Body of pancreas (tissue), 4 donors: ENCODE measurements at regions not wholly inside any gene's neighbourhood (a gene's known extent, or its start where the extent isn't known, plus 50 kb on each side); places are given as distances from the start of the nearest gene placed in this dataset.

Source experiments
- ATAC-seq: fragments of 150-250 bp; one replicate; pipeline ENCODE4 v1.9.1; 2016
- DNase-seq, 4 donors: peaks; one replicate each; pipeline ENCODE4 v3.0.0-alpha.2; 2019
- H3K27ac ChIP-seq, 4 donors: fragments of 200-600 bp; sonication (generic); 1 replicate in 3 of 4; 2 replicates in 1 of 4; pipeline versions ENCODE4 v1.5.1 to v1.6.1; 2016 to 2019; ENCODE audit warnings: mild to moderate bottlenecking in 1 of 4, mixed read lengths in 1 of 4, moderate library complexity in 1 of 4
- H3K27me3 ChIP-seq, 2 donors: fragments of 200-600 bp; sonication (generic); one replicate each; pipeline ENCODE4 v1.6.0; 2016; ENCODE audit warnings: mild to moderate bottlenecking in 1 of 2
- H3K36me3 ChIP-seq, 2 donors: fragments of 200-600 bp; sonication (generic); replicated peaks in 1 of 2; 2 replicates each; pipeline ENCODE4 v1.5.1; 2016; ENCODE audit warnings: low read depth in 2 of 2; ENCODE audit not compliant: insufficient read depth in 1 of 2
- H3K4me1 ChIP-seq: fragments of 200-600 bp; sonication (generic); one replicate; pipeline ENCODE4 v1.6.0; 2016
- H3K4me3 ChIP-seq, 2 donors: fragments of 200-600 bp; sonication (generic); 1 replicate in 1 of 2; 2 replicates in 1 of 2; pipeline ENCODE4 v1.5.1; 2016 to 2019
- H3K9me3 ChIP-seq, 3 donors: fragments of 200-600 bp; sonication (generic); 1 replicate in 2 of 3; 2 replicates in 1 of 3; pipeline ENCODE4 v1.5.1; 2016
- POLR2A ChIP-seq, 3 donors: fragments of 450-650 bp; IDR thresholded peaks; one replicate each; pipeline ENCODE4 v1.6.1; 2016; ENCODE audit warnings: antibody characterized with exemption in 3 of 3, mild to moderate bottlenecking in 2 of 3
- WGBS, 2 donors: methylation state at CpG; one replicate each; pipeline ENCODE4 v1.1.5; 2017; 5-methylcytosine and 5-hydroxymethylcytosine counted together
- intact Hi-C: fragments of 100-400 bp; cut with DNase I; formaldehyde crosslinking; loops from one replicate; pipeline ENCODE4 v1.15.1; 2023
- TF ChIP-seq, protein P1 (sequence below), 7 experiments: fragments of 450-650 bp in 4 of 7; fragments of 200-600 bp in 3 of 7; sonication (generic) in 3 of 7; IDR thresholded peaks; one replicate each; pipeline ENCODE4 v1.5.1; 2016 to 2019; ENCODE audit warnings: antibody characterized with exemption in 7 of 7

DNA sequence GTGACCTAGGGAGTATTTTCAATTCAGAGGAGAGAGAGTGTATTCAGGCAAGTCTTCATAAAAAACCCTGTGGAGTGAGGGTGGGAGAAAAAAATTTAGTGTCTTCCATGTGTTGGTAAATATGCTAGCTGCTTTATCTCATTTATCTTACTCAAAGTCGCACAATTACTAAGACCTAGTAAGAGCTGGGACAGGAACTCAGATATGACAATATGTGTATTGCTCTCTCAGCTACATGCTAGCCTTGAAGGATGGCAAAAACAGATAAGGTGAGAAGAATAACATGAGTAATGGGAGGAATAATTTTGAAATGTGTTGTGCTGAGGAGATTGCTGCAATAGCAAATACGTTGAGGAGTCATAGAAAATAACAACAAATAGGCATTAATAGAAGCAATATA, 458.6 kb downstream of the SH2D1A start:
- no peak for TF ChIP-seq POLR2A (IDR thresholded peaks at IDR 0.05)
- TF ChIP-seq, protein P1, sequence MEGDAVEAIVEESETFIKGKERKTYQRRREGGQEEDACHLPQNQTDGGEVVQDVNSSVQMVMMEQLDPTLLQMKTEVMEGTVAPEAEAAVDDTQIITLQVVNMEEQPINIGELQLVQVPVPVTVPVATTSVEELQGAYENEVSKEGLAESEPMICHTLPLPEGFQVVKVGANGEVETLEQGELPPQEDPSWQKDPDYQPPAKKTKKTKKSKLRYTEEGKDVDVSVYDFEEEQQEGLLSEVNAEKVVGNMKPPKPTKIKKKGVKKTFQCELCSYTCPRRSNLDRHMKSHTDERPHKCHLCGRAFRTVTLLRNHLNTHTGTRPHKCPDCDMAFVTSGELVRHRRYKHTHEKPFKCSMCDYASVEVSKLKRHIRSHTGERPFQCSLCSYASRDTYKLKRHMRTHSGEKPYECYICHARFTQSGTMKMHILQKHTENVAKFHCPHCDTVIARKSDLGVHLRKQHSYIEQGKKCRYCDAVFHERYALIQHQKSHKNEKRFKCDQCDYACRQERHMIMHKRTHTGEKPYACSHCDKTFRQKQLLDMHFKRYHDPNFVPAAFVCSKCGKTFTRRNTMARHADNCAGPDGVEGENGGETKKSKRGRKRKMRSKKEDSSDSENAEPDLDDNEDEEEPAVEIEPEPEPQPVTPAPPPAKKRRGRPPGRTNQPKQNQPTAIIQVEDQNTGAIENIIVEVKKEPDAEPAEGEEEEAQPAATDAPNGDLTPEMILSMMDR (IDR thresholded peaks at IDR 0.05): no peak
- Histone ChIP-seq H3K9me3 (no peaks in the 10 kb centered on the region), H3K27me3 (no peaks in the 10 kb centered on the region), H3K27ac (no peak overlapping the region), H3K4me3 (no peak overlapping the region), H3K36me3 (no peaks in the 10 kb centered on the region), H3K4me1 (no peaks in the 10 kb centered on the region)
- intact Hi-C loops: no loop called here
- 26 to 28% methylated on average over 2 of the region's 2 CpGs for WGBS, 2 donors
- no peak for DNase-seq
- ATAC-seq: no peak

DNA sequence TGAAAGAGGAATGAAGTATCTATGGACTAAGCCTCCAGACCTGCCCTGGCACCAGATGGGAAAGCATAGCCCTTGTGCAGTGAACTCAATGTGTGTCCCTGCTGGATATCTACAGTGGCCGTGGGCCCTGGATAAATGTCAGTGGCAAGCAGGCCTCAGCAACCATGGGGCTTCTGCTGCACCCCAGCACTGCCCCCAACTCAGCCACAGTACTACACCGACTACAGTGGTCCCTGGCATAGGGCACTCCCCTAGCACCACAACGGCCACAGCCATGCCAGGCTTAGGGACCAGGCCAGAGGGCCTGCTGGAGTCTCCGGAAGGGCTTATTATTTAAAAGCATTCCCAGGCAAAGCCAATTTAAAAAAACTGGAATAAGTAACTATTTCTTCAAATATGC, 459.1 kb downstream of the SH2D1A start:
- Histone ChIP-seq H3K4me3 (no peak overlapping the region), H3K9me3 (no peaks in the 10 kb centered on the region), H3K27ac (no peak overlapping the region), H3K27me3 (no peaks in the 10 kb centered on the region), H3K4me1 (no peaks in the 10 kb centered on the region), H3K36me3 (no peaks in the 10 kb centered on the region)
- intact Hi-C loops: no loop called here
- ATAC-seq (no peak), DNase-seq (no peak)
- WGBS, 2 donors: 75 to 88% methylated on average over 4 of the region's 4 CpGs
- TF ChIP-seq, protein P1 (IDR thresholded peaks at IDR 0.05): no peak
- TF ChIP-seq POLR2A (IDR thresholded peaks at IDR 0.05): no peak

DNA sequence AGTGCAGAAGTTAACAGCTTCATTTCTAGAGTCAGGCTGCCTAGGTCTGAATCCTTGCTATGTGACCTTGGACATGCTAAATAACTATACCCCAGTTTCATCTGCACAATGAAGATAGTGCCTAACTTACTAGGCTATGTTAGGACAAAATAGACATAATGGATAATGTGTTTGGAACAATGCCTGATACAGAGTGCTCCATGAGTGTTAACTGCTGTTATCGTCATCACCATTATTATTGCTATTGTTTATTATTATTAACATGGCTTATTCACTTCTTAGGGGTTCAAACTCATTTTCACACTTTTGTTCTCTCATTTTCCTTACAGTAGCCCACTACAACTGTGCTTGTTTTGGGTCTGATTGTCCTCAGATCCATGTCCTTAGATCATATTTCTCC, 467.7 kb downstream of the SH2D1A start:
- ATAC-seq (no peak), DNase-seq (no peak)
- no peaks in the 10 kb centered on the region for H3K27me3 ChIP-seq
- intact Hi-C loops: no loop called here
- WGBS, 2 donors: 100% methylated on average over 1 of the region's 1 CpG
- no peaks in the 10 kb centered on the region for H3K9me3 ChIP-seq
- no peak overlapping the region for H3K4me3 ChIP-seq
- H3K27ac ChIP-seq: no peak overlapping the region
- no peaks in the 10 kb centered on the region for H3K4me1 ChIP-seq
- TF ChIP-seq, protein P1 (IDR thresholded peaks at IDR 0.05): no peak
- TF ChIP-seq POLR2A (IDR thresholded peaks at IDR 0.05): no peak
- H3K36me3 ChIP-seq: no peaks in the 10 kb centered on the region

DNA sequence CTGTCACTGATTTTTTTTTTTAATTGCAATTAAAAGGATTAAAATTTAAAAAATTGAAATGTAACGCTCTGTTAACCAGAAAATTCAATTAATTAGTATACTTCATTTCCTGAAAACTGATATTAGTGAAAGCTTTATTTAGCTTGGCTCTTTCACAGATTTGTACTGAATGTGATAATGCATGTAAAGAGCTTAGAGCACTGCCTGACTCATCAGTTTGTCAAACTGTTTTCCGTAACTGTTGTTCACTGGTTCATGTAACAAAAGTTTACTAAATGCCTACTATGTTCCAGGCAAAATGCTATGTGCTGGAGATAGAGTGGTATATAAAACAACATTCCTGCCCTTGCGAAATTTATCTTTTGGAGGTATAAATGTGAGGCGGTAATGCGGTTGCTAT, 471.7 kb downstream of the SH2D1A start:
- Histone ChIP-seq H3K27me3 (no peaks in the 10 kb centered on the region), H3K27ac (no peak overlapping the region), H3K9me3 (no peaks in the 10 kb centered on the region), H3K4me3 (no peak overlapping the region), H3K36me3 (no peaks in the 10 kb centered on the region), H3K4me1 (no peaks in the 10 kb centered on the region)
- ATAC-seq (no peak), DNase-seq (no peak)
- intact Hi-C loops: no loop called here
- 88 to 89% methylated on average over 5 of the region's 5 CpGs for WGBS, 2 donors
- TF ChIP-seq POLR2A (IDR thresholded peaks at IDR 0.05): no peak
- TF ChIP-seq, protein P1 (IDR thresholded peaks at IDR 0.05): no peak

DNA sequence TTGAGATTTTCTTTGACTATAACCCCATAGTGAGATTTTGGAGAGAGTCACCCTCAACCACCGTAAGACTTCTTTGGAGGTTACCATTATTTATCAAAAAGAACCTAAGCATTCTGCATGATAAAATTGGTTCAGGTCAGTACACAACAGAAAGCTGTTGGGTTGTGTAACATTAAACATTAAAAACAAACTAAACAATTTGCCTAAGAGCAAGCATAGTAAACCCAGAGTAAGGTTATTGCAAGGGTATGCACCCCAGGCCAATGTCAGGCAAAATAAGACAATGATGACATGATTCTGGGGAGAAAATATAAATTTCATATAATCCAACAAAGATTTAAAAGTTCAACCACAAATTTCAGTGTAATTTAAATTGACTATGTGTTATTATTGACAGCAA, 472.4 kb downstream of the SH2D1A start:
- Histone ChIP-seq H3K4me3 (no peak overlapping the region), H3K9me3 (no peaks in the 10 kb centered on the region), H3K27me3 (no peaks in the 10 kb centered on the region), H3K4me1 (no peaks in the 10 kb centered on the region), H3K27ac (no peak overlapping the region), H3K36me3 (no peaks in the 10 kb centered on the region)
- no peak for DNase-seq
- TF ChIP-seq, protein P1 (IDR thresholded peaks at IDR 0.05): no peak
- TF ChIP-seq POLR2A (IDR thresholded peaks at IDR 0.05): no peak
- intact Hi-C loops: no loop called here
- ATAC-seq: no peak
- WGBS, 2 donors: 88 to 92% methylated on average over 1 of the region's 1 CpG
